ENCODE measurements at regions not wholly inside any gene's neighbourhood (a gene's known extent, or its start where the extent isn't known, plus 50 kb on each side); places are given as distances from the start of the nearest gene placed in this dataset.

DNA sequence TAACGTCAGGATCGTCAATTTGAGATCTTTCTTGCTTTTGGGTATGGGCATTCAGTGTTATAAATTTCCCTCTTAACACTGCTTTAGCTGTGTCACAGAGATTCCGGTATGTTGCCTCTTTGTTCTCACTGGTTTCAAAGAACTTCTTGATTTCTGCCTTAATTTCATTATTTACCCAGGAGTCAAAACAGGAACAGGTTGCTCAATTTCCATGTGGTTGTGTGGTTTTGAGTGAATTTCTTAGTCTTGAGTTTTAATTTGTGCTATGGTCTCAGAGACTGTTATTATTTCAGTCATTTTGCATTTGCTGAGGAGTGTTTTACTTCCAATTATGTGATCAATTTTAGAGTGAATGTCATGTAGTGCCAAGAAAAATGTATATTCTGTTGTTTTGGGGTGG lies 153.1 kb downstream of the PCDH17 start:
- no peak for DNase-seq
- intact Hi-C loops (cut with DNase I, micrococcal nuclease), result no loop called here
- no peak for ATAC-seq

DNA sequence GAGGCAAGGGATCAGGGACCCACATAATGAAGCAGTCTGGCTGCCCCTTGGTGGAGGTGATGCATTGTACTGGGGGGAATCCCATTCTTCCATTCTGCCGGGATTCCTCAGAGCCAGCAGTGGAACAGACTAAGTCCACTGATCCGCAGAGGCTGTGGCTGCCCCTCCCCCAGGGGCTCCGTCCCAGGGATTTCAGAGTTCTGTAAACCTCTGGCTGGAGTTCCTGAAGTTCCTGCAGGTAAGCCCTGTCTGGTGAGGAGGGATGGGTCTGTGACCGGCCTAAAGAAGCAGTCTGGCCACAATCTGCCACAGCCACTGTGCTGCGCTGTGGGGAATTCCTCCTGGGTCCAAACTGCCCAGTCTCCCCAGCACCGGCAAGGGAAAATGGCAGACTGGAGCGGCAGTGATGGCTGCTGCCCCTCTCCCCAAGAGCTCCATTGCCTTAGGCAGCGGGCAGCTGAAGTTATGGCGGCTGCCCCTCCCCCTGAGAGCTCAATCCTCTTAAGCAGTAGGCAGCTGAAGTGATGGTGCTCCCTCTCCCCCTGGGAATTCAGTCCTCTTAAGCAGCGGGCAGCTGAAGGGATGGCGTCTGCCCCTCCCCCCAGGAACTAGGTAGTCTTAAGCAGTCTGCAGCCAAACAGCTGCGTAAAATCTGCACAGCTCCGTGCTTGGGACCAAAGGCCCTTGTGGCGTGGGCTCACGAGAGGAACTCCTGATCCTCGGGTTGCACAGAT lies 155.7 kb downstream of the PCDH17 start:
- intact Hi-C loops (cut with DNase I, micrococcal nuclease), result no loop called here
- ATAC-seq, result no peak
- DNase-seq, result no peak

DNA sequence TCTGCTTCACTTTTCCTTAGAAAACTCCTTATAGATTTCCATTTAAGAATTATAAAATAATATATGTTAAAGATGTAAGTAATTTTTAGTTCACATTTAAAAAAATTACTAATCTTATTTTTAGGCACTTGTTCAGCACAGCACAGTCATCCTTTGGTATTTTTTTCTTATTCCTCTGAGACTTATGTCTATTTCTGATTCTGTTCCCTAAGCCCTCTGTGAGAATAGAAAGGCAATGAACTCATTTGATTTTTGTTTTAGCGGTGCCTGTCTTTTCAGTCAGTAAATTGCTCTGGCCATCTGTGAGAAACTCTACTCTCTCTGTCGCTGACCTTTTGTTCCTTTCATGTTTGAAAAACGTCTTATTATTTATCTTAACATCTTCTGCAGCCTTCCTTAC lies 168.1 kb downstream of the PCDH17 start:
- intact Hi-C loops (cut with DNase I, micrococcal nuclease), result no loop called here
- no peak for ATAC-seq
- DNase-seq, result no peak

DNA sequence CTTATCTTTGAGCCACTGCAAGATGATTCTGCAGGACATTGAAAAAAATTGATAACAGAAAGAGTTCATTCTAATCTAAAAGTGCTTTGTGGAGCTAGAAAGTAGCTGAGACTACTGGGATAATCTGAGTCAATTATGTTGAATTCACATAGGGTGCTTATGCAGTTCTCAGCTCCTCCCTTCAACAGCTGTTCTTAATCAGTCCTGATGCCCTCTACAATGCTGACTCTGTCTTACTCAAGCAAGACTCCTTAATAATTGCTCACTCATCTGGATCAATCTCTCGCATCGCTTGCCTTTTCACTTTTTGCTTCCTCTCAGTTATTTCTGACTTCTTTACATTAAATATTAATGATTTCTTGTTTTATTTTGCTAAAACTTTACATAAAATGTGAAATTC lies 182.1 kb downstream of the PCDH17 start:
- no peak for DNase-seq
- intact Hi-C loops (cut with DNase I, micrococcal nuclease), result no loop called here
- no peak for ATAC-seq

DNA sequence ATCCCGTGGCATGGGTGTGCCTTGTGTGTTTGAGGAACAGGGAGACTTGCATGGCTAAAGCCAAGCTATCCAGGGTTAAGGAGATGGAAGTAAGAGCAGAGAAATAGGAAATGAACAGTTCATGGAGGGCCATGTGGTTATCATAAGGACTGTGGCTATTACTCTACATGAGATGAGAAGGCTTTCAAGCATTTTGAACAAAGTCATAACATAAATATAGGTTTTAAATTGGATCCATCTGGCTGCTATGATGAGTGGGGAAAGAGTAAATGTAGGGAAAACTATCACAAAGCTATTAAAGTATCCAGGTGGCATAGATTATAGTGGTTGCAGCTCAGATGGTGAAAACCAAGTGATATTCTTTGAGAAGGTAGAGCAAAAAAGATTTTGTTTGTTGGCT lies 184.1 kb downstream of the PCDH17 start:
- ATAC-seq, result no peak
- DNase-seq, result no peak
- intact Hi-C loops (cut with DNase I, micrococcal nuclease), result no loop called here

DNA sequence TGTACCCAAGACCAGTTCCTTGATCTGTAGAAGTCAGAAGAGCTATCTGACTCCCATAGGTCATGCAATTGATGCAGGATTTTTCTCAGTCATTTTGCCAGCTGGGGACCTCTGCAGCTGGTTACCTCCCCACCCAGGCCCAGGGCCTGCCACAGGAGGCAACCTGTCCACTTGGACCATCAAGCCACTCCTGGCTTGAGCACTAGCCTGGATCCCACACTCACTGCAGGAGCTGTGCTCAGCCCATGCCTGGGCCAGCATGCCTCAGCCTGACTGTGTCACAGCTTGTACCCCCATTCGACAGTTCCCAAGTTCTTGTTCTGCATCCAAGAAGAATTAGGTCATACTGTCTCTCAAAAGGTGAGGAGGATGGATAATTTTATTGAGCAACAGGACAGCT lies 189.4 kb downstream of the PCDH17 start:
- ATAC-seq (no peak), DNase-seq (no peak)
- intact Hi-C loops (cut with DNase I, micrococcal nuclease), result no loop called here

DNA sequence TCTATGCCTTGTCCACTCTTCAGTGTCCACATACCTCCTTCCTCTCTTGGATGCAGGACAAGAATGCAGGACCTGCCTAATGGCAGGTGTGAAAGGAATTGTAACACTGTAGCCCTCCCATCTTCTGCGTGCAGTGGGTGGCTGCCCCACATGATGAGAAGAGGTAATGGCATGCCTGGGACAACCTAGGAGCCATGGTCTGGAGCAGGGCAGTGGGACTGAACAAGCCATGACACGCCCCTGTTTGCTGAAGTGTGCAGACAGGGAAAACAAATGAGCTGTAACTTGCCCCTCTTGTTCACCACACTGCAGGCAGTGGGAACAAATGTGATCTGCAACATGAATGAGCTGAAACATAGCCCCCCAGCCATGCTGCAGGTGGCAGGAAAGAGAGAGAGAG lies 192.2 kb downstream of the PCDH17 start:
- ATAC-seq (no peak), DNase-seq (no peak)
- intact Hi-C loops (cut with DNase I, micrococcal nuclease), result no loop called here

DNA sequence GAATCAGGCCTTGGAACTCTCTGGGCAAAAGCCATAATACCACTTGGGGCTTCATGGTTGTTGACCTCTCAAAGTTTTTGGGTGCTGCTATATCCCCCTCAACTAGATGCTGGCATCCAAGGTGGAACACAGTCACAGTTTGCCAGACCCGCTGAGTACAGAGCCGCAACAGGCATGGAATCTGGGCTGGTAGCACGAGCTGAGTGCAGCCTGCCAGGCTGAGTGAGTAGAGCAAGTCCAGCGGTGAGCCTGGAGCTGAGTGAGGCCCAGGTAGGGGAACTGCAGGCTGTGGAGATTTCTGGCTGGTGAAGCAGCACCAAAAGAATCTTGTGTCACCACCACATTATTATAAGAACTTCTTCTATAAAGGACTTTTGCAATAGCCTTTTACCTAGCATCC lies 192.6 kb downstream of the PCDH17 start:
- DNase-seq, result no peak
- intact Hi-C loops (cut with DNase I, micrococcal nuclease), result no loop called here
- ATAC-seq, result no peak

DNA sequence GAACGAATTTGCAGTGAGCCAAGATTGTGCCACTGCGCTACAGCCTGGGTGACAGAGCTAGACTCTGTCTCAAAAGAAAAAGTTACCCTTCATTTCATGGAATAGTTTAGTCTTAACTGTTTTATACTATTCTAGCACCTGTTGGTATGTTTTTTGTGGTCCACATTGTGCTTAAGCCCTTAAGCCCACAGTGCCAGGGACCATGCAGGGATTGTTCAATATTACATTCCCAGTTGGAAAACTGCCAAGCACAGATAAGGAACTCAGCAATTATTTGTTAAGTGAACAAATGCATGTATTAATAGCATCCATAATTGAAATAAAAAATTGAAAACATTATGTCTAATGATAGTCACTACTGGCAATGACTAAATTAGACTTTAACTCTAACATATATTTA lies 193.5 kb downstream of the PCDH17 start:
- ATAC-seq (no peak), DNase-seq (no peak)
- intact Hi-C loops (cut with DNase I, micrococcal nuclease), result no loop called here

DNA sequence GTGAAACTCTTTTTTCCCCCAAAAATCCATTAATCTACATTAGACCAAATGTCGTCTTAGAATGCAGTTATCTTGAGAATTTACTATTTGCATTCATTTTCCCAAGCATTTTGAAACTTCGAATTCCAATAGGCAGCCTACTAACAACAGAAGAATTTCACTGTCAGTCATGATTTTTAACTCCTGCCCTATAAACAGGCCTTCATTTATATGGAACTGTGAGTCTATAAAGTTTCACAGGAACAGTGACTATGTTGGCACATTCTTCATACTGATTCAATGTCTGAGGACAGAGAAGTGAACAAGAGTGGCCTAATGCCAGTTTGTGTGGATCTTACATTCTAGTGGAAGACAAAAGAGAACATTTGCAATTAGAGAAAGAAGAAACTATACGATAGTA lies 198.0 kb downstream of the PCDH17 start:
- DNase-seq (no peak), ATAC-seq (no peak)
- intact Hi-C loops (cut with DNase I, micrococcal nuclease), result no loop called here

DNA sequence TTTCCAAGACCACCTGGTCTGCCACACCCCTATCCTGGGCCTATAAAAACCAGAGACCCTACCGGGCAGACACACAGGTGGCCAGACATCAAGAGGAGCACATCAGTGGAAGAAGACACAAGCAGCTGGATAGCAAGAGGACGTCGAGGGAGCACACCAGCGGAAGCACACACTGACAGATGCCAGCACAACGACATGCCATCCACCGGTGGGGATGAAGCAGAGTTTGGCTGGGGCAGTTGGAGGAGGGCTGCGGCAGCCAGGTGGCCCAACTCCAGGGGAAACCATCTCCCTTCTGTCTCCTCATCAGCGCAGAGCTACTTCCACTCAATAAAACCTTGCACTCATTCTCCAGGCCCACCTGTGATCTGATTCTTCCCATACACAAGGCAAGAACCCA lies 200.6 kb downstream of the PCDH17 start:
- no peak for ATAC-seq
- no peak for DNase-seq
- intact Hi-C loops (cut with DNase I, micrococcal nuclease), result no loop called here

DNA sequence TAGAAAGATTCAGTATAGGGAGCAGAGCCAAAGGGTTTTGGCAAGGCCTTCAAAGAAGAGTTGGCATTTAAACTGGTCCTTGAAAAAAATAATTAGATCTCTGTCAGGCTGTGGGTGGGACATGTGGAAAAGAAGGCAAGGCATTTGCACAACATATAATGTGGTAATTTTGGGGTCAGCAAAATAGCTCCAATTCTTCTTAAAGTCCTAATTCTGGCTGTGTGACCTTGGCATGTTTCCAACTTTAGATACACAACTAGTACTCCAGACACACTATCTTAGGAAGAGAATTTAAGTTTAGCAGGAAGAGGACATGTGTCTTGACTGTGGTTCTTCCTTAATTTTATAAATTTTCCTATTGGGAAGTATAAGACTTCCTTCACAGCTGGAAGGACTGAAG lies 206.3 kb downstream of the PCDH17 start:
- intact Hi-C loops (cut with DNase I, micrococcal nuclease), result no loop called here
- DNase-seq (no peak), ATAC-seq (no peak)

DNA sequence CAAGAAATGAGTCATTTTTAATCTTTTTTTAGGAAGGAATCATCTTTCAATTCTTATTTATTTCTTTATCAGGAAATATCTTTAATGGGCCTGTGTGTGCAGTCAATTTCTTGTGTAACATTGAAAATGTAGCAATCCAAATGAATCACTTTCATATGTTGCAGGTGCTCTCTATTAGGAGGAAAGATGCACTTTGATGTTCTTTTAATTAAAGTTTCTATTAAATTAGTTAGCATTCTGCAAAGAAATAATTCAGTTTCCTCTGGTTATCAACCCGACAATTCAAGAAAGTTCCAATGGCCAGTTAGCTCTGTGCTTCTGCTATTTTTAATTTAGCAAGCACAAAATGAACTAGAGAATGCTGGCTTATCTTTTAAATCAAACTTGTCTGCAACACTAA lies 212.0 kb downstream of the PCDH17 start:
- intact Hi-C loops (cut with DNase I, micrococcal nuclease), result no loop called here
- no peak for ATAC-seq
- no peak for DNase-seq

DNA sequence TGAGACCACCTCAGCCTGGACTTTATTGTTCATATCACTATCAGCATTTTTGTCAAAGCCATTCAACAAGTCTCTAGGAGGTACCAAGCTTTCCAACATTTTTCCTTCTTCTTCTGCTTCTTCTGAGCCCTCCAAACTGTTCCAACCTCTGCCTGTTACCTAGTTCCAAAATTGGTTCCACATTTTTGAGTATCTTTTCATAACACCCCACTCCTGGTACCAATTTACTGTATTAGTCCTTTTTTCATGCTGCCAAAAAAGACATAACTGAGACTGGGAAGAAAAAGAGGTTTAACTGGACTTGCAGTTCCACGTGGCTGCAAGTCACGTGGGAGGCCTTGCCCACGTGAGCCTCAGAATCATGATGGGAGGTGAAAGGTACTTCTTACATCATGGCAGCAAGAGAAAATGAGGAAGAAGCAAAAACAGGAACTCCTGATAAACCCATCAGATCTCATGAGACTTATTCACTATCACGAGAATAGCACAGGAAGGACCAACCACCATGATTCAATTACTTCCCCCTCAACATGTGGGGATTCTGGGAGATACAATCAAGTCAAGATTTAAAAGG lies 215.1 kb downstream of the PCDH17 start:
- intact Hi-C loops (cut with DNase I, micrococcal nuclease), result no loop called here
- no peak for DNase-seq

DNA sequence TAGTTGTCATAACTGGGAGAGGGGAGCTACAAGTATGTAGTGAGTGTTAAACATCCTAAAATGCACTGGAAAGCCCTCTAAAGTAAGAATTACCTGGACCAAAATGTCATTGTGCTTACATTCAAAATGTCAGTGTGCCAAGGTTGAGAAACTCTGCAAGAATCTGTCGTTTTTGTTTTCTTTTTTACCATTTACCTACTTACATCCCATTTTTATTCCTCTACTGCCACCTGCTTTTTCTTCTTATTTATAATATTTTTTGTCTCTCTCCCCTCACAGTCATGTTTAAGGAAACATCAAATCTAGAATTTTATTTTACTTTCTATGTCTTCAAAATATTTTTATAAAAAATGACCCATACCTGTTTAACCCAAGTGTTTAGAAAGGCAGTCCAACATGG lies 226.4 kb downstream of the PCDH17 start:
- DNase-seq (no peak), ATAC-seq (no peak)
- intact Hi-C loops (cut with DNase I, micrococcal nuclease), result no loop called here

More for the DNA sequence above, 215.1 kb downstream of the PCDH17 start:
- no peak for ATAC-seq

DNA sequence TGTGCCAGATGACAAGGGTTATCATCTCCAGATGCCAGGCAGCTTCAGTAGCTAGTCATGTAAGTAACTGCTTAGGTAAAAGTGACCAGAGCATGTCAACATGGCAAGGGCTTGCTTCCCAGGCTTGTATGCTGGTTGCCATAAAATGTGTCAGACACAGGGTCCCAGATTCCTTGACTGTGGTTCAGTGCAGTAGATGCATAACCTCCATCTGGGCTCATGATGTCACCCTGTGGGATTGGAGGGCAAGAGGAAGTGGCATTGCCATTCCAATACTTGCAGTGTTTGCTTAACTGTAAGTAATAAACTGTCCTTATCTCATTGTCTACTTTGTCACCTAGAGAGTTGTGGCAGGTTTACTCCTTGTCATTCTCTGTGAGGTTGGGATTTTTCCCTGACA lies 226.8 kb downstream of the PCDH17 start:
- ATAC-seq (no peak), DNase-seq (no peak)
- intact Hi-C loops (cut with DNase I, micrococcal nuclease), result no loop called here

DNA sequence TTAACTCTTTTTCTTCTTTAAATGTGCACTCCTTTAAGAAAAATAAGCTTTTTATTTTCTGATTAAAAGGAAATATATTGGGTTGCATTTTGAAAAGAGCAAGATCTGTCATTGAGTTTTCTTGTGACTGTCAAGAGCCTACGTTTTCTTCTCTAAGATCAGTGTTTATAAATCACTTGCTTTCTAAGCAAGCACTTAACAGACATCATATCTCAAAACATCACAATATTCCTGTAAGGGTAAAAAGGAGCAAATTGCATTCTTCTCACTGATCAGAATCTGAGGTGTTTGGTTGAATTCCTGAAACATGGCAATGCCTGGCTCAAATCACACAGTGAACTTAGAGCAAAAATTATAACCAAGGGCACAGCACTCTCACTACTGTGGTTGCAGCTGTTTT lies 231.3 kb downstream of the PCDH17 start:
- intact Hi-C loops (cut with DNase I, micrococcal nuclease), result no loop called here
- ATAC-seq (no peak), DNase-seq (no peak)

DNA sequence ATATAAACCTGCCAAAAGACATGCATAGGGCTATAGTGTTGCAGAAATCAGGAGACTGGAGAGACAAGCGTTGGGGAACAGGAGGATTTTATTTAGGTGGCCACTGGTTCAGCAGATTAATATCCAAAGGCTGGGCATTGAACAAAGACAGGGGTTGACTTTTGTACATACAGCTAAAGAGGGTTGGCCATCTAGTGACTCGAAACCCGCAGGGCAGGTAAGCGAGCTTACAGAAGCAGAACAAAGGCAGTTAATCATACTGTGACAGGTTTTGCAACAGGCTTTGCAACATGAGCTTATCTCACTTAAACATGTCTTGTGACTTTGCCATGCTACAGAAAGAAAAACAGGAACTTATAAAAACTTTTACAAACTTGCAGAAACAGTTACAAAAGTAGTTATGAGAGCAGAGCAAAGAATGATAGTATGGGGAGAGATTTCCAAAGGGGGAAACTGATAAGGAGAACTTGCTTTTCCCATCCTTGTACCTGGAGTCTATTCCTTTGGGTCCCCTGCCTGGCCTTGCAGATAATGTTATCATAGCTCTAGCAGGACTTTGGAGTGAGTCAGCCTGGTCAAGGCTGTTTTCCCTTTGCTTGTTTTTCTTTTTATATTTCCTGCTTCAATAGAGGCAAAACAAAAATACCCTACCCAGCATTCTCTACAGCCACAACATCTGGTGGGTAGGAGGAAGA lies 234.2 kb downstream of the PCDH17 start:
- intact Hi-C loops (cut with DNase I, micrococcal nuclease), result no loop called here
- DNase-seq (no peak), ATAC-seq (no peak)

DNA sequence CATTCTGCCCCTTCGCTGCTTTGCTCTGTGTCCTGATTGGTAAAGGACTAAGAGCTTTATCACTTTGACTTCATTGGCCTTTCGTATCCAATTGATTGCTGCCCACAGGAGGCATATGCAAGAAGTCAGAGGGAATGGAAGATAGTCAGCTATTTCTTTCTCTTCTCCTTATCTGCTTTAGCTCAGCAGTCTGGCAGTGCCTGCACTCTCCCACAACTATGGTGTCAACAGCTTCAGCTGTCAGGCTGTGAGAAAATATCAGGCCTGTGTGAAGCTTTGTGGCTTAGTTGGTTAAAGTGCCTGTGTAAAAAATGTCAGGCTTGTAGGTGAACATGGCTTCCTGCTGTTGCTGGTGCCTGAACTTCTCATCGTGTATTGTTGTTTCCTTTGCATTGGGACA lies 243.0 kb downstream of the PCDH17 start:
- ATAC-seq, result no peak
- DNase-seq, result no peak
- intact Hi-C loops (cut with DNase I, micrococcal nuclease), result no loop called here

DNA sequence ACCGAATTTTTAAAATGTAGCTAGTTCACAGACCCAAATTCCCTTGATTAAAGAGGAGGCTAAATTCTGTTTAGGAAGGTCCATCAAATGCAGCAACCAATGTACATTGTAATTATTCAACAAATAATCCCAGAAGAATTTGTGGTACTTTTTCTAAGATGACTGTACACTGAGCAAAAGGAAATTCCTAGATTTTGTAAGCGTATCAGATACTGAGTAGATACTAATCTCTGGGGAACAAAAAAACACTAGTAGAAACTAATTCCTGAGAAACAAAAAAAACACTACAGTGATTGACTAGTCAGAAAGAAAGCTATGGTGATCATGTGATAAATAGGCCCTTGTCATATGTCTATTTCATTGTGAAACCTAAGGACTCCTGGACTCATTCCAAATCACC lies 246.1 kb downstream of the PCDH17 start:
- intact Hi-C loops (cut with DNase I, micrococcal nuclease), result no loop called here
- no peak for DNase-seq

DNA sequence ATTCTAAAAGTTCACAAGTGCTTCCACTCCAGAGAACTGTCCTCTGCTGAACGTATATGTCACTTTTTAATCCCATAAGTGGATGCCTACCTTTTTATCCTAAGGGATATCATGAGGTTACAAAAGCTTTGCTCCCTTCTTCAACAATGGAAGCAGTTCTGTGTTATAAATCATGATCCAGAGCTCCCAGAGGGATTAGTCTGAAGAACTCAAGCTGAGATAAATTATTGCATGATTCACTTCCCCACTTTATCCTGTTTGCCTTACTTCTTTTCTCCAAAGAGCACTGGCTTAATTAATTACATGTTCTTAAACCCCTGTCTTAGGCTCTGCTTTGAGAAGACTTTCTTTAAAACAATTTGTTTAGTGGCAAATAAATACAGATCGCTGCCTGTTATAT lies 246.7 kb downstream of the PCDH17 start:
- intact Hi-C loops (cut with DNase I, micrococcal nuclease), result no loop called here
- ATAC-seq, result no peak
- DNase-seq, result no peak

More for the DNA sequence above, 246.1 kb downstream of the PCDH17 start:
- ATAC-seq, result no peak

Data from left colon (tissue), 2 donors.